ENCODE measurements at regions not wholly inside any gene's neighbourhood (a gene's known extent, or its start where the extent isn't known, plus 50 kb on each side); places are given as distances from the start of the nearest gene placed in this dataset.
"Not testable (repeated sequence)": the region's sequence is repeated elsewhere in the genome, so short reads cannot be mapped to it uniquely, and the experiment has no call there.

- not testable (repeated sequence) for TF ChIP-seq CTCF (IDR thresholded peaks at IDR 0.05; ENCODE audit: insufficient read depth, low read length); POLR2AphosphoS5 (IDR thresholded peaks at IDR 0.05; ENCODE audit: low read depth)
- TF ChIP-seq, protein P1, sequence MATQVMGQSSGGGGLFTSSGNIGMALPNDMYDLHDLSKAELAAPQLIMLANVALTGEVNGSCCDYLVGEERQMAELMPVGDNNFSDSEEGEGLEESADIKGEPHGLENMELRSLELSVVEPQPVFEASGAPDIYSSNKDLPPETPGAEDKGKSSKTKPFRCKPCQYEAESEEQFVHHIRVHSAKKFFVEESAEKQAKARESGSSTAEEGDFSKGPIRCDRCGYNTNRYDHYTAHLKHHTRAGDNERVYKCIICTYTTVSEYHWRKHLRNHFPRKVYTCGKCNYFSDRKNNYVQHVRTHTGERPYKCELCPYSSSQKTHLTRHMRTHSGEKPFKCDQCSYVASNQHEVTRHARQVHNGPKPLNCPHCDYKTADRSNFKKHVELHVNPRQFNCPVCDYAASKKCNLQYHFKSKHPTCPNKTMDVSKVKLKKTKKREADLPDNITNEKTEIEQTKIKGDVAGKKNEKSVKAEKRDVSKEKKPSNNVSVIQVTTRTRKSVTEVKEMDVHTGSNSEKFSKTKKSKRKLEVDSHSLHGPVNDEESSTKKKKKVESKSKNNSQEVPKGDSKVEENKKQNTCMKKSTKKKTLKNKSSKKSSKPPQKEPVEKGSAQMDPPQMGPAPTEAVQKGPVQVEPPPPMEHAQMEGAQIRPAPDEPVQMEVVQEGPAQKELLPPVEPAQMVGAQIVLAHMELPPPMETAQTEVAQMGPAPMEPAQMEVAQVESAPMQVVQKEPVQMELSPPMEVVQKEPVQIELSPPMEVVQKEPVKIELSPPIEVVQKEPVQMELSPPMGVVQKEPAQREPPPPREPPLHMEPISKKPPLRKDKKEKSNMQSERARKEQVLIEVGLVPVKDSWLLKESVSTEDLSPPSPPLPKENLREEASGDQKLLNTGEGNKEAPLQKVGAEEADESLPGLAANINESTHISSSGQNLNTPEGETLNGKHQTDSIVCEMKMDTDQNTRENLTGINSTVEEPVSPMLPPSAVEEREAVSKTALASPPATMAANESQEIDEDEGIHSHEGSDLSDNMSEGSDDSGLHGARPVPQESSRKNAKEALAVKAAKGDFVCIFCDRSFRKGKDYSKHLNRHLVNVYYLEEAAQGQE (IDR thresholded peaks at IDR 0.05; ENCODE audit: insufficient replicate concordance, low read depth), result not testable (repeated sequence)
Observed at GRCh38 chr15:30828304-30828639, 75.4 kb upstream of the FAN1 start.
